HUES64 (cell line): ENCODE measurements at regions not wholly inside any gene's neighbourhood (a gene's known extent, or its start where the extent isn't known, plus 50 kb on each side); places are given as distances from the start of the nearest gene placed in this dataset.

Experiments
- H3K27ac ChIP-seq: 2 replicates; pipeline ENCODE4 v1.7.0; 2013; ENCODE audit warnings: low read depth, low read length, inconsistent platforms
- H3K27me3 ChIP-seq: 2 replicates; pipeline ENCODE4 v1.6.1; 2013; ENCODE audit warnings: mild to moderate bottlenecking, low read length; ENCODE audit not compliant: insufficient read depth
- H3K36me3 ChIP-seq: 2 replicates; pipeline ENCODE4 v1.6.1; 2013; ENCODE audit warnings: mild to moderate bottlenecking, low read length; ENCODE audit not compliant: insufficient read depth
- H3K4me1 ChIP-seq: 2 replicates; pipeline ENCODE4 v1.6.1; 2013; ENCODE audit warnings: mild to moderate bottlenecking, low read length, moderate library complexity; ENCODE audit not compliant: insufficient read depth
- H3K4me3 ChIP-seq: 2 replicates; pipeline ENCODE4 v1.5.1; 2013; ENCODE audit warnings: mild to moderate bottlenecking, low read length, moderate library complexity
- H3K9ac ChIP-seq: 2 replicates; pipeline ENCODE4 v1.6.1; 2013; ENCODE audit warnings: mild to moderate bottlenecking, low read depth, low read length
- H3K9me3 ChIP-seq: 2 replicates; pipeline ENCODE4 v1.6.1; 2013; ENCODE audit warnings: low read depth, low read length; ENCODE audit not compliant: insufficient read depth
- WGBS: fragments of 150-250, 120-280 bp; methylation state at CpG from one replicate; pipeline ENCODE4 v1.1.7; 2013; ENCODE audit warnings: missing lambda C conversion rate; 5-methylcytosine and 5-hydroxymethylcytosine counted together

GRCh38 chr10:125567529-125567928, 115.4 kb downstream of the TEX36 start:
- Histone ChIP-seq H3K27me3 (no peaks in the 10 kb centered on the region), H3K4me1 (no peaks in the 10 kb centered on the region), H3K36me3 (no peaks in the 10 kb centered on the region), H3K4me3 (no peak overlapping the region), H3K27ac (no peak overlapping the region), H3K9ac (no peak overlapping the region), H3K9me3 (no peaks in the 10 kb centered on the region)
- WGBS: 85% methylated on average over 5 of the region's 6 CpGs

- Histone ChIP-seq H3K27me3 (no peaks in the 10 kb centered on the region), H3K4me1 (no peaks in the 10 kb centered on the region), H3K36me3 (no peaks in the 10 kb centered on the region), H3K27ac (no peak overlapping the region), H3K9me3 (no peaks in the 10 kb centered on the region), H3K4me3 (no peak overlapping the region), H3K9ac (no peak overlapping the region)
- WGBS: 96% methylated on average over 6 of the region's 6 CpGs
Measured at GRCh38 chr10:125565046-125565445, 117.9 kb downstream of the TEX36 start.

GRCh38 chr10:125564570-125564969, 118.4 kb downstream of the TEX36 start:
- 95% methylated on average over 3 of the region's 3 CpGs for WGBS
- H3K4me1 ChIP-seq: no peaks in the 10 kb centered on the region
- no peak overlapping the region for H3K9ac ChIP-seq
- no peak overlapping the region for H3K4me3 ChIP-seq
- H3K36me3 ChIP-seq: no peaks in the 10 kb centered on the region
- H3K9me3 ChIP-seq: no peaks in the 10 kb centered on the region
- H3K27me3 ChIP-seq: no peaks in the 10 kb centered on the region
- no peak overlapping the region for H3K27ac ChIP-seq

GRCh38 chr10:125562737-125563136, 120.2 kb downstream of the TEX36 start:
- no peak overlapping the region for H3K4me3 ChIP-seq
- no peaks in the 10 kb centered on the region for H3K9me3 ChIP-seq
- H3K9ac ChIP-seq: no peak overlapping the region
- no peak overlapping the region for H3K27ac ChIP-seq
- 87% methylated on average over 4 of the region's 4 CpGs for WGBS
- H3K4me1 ChIP-seq: no peaks in the 10 kb centered on the region
- H3K27me3 ChIP-seq: no peaks in the 10 kb centered on the region
- no peaks in the 10 kb centered on the region for H3K36me3 ChIP-seq

- WGBS: no CpG with 5 or more reads among the region's 2 CpGs
Measured at GRCh38 chr10:125560947-125561346, 122.0 kb downstream of the TEX36 start.

GRCh38 chr10:125559210-125559609, 123.8 kb downstream of the TEX36 start:
- WGBS: 0% methylated on average over 1 of the region's 2 CpGs
- no peak overlapping the region for H3K27ac ChIP-seq
- no peaks in the 10 kb centered on the region for H3K9me3 ChIP-seq
- H3K4me1 ChIP-seq: peaks cover 6% of the 10 kb centered on the region; the same call in 1 of the 2 replicates
- no peak overlapping the region for H3K4me3 ChIP-seq
- H3K27me3 ChIP-seq: no peaks in the 10 kb centered on the region
- H3K9ac ChIP-seq: no peak overlapping the region
- no peaks in the 10 kb centered on the region for H3K36me3 ChIP-seq

More at GRCh38 chr10:125560947-125561346, 122.0 kb downstream of the TEX36 start:
- Histone ChIP-seq H3K4me1 (no peaks in the 10 kb centered on the region), H3K4me3 (no peak overlapping the region), H3K27ac (no peak overlapping the region), H3K9me3 (no peaks in the 10 kb centered on the region), H3K9ac (no peak overlapping the region), H3K27me3 (no peaks in the 10 kb centered on the region), H3K36me3 (no peaks in the 10 kb centered on the region)

- Histone ChIP-seq H3K4me1 (peaks cover 6% of the 10 kb centered on the region; the same call in 1 of the 2 replicates), H3K9ac (no peak overlapping the region), H3K36me3 (no peaks in the 10 kb centered on the region), H3K4me3 (no peak overlapping the region), H3K27ac (no peak overlapping the region), H3K27me3 (no peaks in the 10 kb centered on the region), H3K9me3 (0 out of 2 replicates have a peak, but pooled peaks cover 3% of the 10 kb centered on the region)
- 95% methylated on average over 6 of the region's 7 CpGs for WGBS
Measured at GRCh38 chr10:125557801-125558505, 125.0 kb downstream of the TEX36 start.

- H3K9ac ChIP-seq: no peak overlapping the region
- H3K36me3 ChIP-seq: no peaks in the 10 kb centered on the region
- H3K4me3 ChIP-seq: no peak overlapping the region
- 0 out of 2 replicates have a peak, but pooled peaks cover 3% of the 10 kb centered on the region for H3K9me3 ChIP-seq
- H3K4me1 ChIP-seq: peaks cover 6% of the 10 kb centered on the region; the same call in 1 of the 2 replicates
- 97% methylated on average over 3 of the region's 4 CpGs for WGBS
- no peak overlapping the region for H3K27ac ChIP-seq
- no peaks in the 10 kb centered on the region for H3K27me3 ChIP-seq
Measured at GRCh38 chr10:125557311-125557710, 125.7 kb downstream of the TEX36 start.

- H3K4me3 ChIP-seq: no peak overlapping the region
- H3K27me3 ChIP-seq: no peaks in the 10 kb centered on the region
- H3K9me3 ChIP-seq: 0 out of 2 replicates have a peak, but pooled peaks cover 3% of the 10 kb centered on the region
- no peak overlapping the region for H3K27ac ChIP-seq
- no peaks in the 10 kb centered on the region for H3K36me3 ChIP-seq
- 84% methylated on average over 3 of the region's 4 CpGs for WGBS
- H3K9ac ChIP-seq: no peak overlapping the region
- H3K4me1 ChIP-seq: peaks cover 6% of the 10 kb centered on the region; the same call in 1 of the 2 replicates
Measured at GRCh38 chr10:125556882-125557281, 126.1 kb downstream of the TEX36 start.

GRCh38 chr10:125555743-125556142, 127.2 kb downstream of the TEX36 start:
- Histone ChIP-seq H3K9ac (no peak overlapping the region), H3K4me1 (peaks cover 6% of the 10 kb centered on the region; the same call in 1 of the 2 replicates), H3K27me3 (no peaks in the 10 kb centered on the region), H3K27ac (no peak overlapping the region), H3K36me3 (no peaks in the 10 kb centered on the region), H3K9me3 (0 out of 2 replicates have a peak, but pooled peaks cover 3% of the 10 kb centered on the region), H3K4me3 (no peak overlapping the region)
- WGBS: 89% methylated on average over 12 of the region's 12 CpGs

- Histone ChIP-seq H3K27ac (no peak overlapping the region), H3K36me3 (no peaks in the 10 kb centered on the region), H3K27me3 (no peaks in the 10 kb centered on the region), H3K4me1 (peaks cover 6% of the 10 kb centered on the region; the same call in 1 of the 2 replicates), H3K9me3 (0 out of 2 replicates have a peak, but pooled peaks cover 3% of the 10 kb centered on the region), H3K9ac (no peak overlapping the region), H3K4me3 (no peak overlapping the region)
- WGBS: 70% methylated on average over 9 of the region's 9 CpGs
Measured at GRCh38 chr10:125555267-125555666, 127.7 kb downstream of the TEX36 start.
